B cell (primary cell): ENCODE measurements at regions not wholly inside any gene's neighbourhood (a gene's known extent, or its start where the extent isn't known, plus 50 kb on each side); places are given as distances from the start of the nearest gene placed in this dataset.

Experiments
- CTCF ChIP-seq: fragments of 200-600 bp; IDR thresholded peaks from one replicate; pipeline ENCODE4 v1.8.0; 2022; ENCODE audit warnings: antibody characterized with exemption, mild to moderate bottlenecking
- EZH2 ChIP-seq: IDR thresholded peaks from 2 replicates; pipeline ENCODE4 v1.6.1; 2012; ENCODE audit warnings: borderline replicate concordance, low read depth, mild to moderate bottlenecking, moderate library complexity, low read length; ENCODE audit not compliant: insufficient read depth, poor library complexity, severe bottlenecking

- TF ChIP-seq CTCF = no peak
- no peak for TF ChIP-seq EZH2
These were observed 446.4 kb upstream of the CADM1 start for GRCh38 chr11:115950660-115951059.
